H1 (cell line): ENCODE measurements at regions not wholly inside any gene's neighbourhood (a gene's known extent, or its start where the extent isn't known, plus 50 kb on each side); places are given as distances from the start of the nearest gene placed in this dataset.

Experiments used
- ATF2 ChIP-seq: IDR thresholded peaks from 2 replicates; pipeline ENCODE4 v1.6.1; 2012; ENCODE audit warnings: low read length, inconsistent platforms
- ATF3 ChIP-seq: IDR thresholded peaks from 2 replicates; pipeline ENCODE4 v1.6.1; 2011; ENCODE audit warnings: low read depth, mild to moderate bottlenecking, low read length; ENCODE audit not compliant: insufficient read depth
- CHD7 ChIP-seq: fragments of 300-600 bp; sonication (generic); IDR thresholded peaks from 2 replicates; pipeline ENCODE4 v1.7.1; 2012; ENCODE audit warnings: low read length, moderate library complexity, mild to moderate bottlenecking, inconsistent platforms; ENCODE audit not compliant: insufficient replicate concordance
- CTBP2 ChIP-seq: IDR thresholded peaks from 2 replicates; pipeline ENCODE4 v1.7.0; 2011; ENCODE audit warnings: borderline replicate concordance, mild to moderate bottlenecking, moderate library complexity, mixed read lengths, low read length; ENCODE audit not compliant: insufficient read depth, insufficient read length
- KDM4A ChIP-seq: IDR thresholded peaks from one replicate; pipeline ENCODE4 v1.7.1; 2012; ENCODE audit warnings: low read depth, mild to moderate bottlenecking, moderate library complexity, low read length, inconsistent platforms; ENCODE audit not compliant: severe bottlenecking
- KDM5A ChIP-seq: fragments of 200-600 bp; IDR thresholded peaks from 2 replicates; pipeline ENCODE4 v1.7.1; 2012; ENCODE audit warnings: mild to moderate bottlenecking, low read length, inconsistent platforms, mixed read lengths
- MAFK ChIP-seq: IDR thresholded peaks from 2 replicates; pipeline ENCODE4 v1.6.1; 2012; ENCODE audit warnings: low read depth, mild to moderate bottlenecking, improper control_type of control experiment, low read length
- NANOG ChIP-seq: IDR thresholded peaks from 2 replicates; pipeline ENCODE4 v1.6.1; 2011; ENCODE audit warnings: low read length, low read depth, mild to moderate bottlenecking, inconsistent platforms; ENCODE audit not compliant: insufficient read depth, poor library complexity, severe bottlenecking
- RBBP5 ChIP-seq: IDR thresholded peaks from 2 replicates; pipeline ENCODE4 v1.7.1; 2012; ENCODE audit warnings: low read depth, mild to moderate bottlenecking, inconsistent platforms, low read length, moderate library complexity, borderline replicate concordance

- TF ChIP-seq CHD7 (no peak), NANOG (no peak), ATF2 (no peak), KDM5A (no peak), ATF3 (no peak), KDM4A (no peak), MAFK (no peak), CTBP2 (no peak), RBBP5 (no peak)
Measured at GRCh38 chr1:220958234-220958633, 79.0 kb downstream of the HLX start (continued).
